ENCODE measurements at regions not wholly inside any gene's neighbourhood (a gene's known extent, or its start where the extent isn't known, plus 50 kb on each side); places are given as distances from the start of the nearest gene placed in this dataset.
A peak's percentile ranks its signal among the peaks of the same experiment; 100 is the strongest.

DNA sequence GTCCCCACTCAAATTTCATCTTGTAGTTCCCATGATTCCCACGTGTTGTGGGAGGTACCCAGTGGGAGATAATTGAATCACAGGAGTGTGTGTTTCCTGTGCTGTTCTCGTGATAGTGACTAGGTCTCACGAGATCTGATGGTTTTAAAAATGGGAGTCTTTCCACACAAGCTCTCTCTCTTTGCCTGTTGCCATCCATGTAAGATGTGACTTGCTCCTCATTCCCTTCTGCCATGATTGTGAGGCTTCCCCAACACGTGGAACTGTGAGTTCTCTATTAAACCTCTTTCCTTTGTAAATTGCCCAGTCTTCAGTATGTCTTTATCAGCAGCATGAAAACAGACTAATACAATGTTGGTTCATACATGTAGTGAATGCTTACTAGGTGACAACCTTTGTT, 163.2 kb upstream of the PALMD start:
- H3K23ac ChIP-seq (ENCODE audit: insufficient read length) = no peak overlapping the region
- H4K5ac ChIP-seq (ENCODE audit: insufficient read length, low read depth, low read length) = no peak overlapping the region
- ChIA-PET POLR2A (ENCODE audit: partially characterized antibody) (no interaction called here), CTCF (ENCODE audit: partially characterized antibody) (interaction anchor here (0.5 to 5.0 kb wide), 20 partner anchors 9 to 689 kb away, joined by 3 to 29 read pairs (median 6); no protein-coding TSS in a partner anchor)
- H4K8ac ChIP-seq (ENCODE audit: extremely low read depth, insufficient read depth, low read length) = no peak overlapping the region
- no peak overlapping the region for H3K9ac ChIP-seq (replicated peaks in 1 of 4; ENCODE audit: extremely low read depth in 1 of 4, low read depth in 3 of 4, low read length in 3 of 4)
- H2BK15ac ChIP-seq (ENCODE audit: low read length) = no peak overlapping the region
- no peak overlapping the region for H2BK120ac ChIP-seq (replicated peaks; ENCODE audit: low read depth, low read length)
- no peak for DNase-seq (ENCODE audit: low read depth in 1 of 2, low spot score in 2 of 2)
- no peaks in the 10 kb centered on the region for H3K4me1 ChIP-seq (replicated peaks in 1 of 4; ENCODE audit: control insufficient read depth in 3 of 4, insufficient read depth in 4 of 4, low read length in 3 of 4)
- H3K14ac ChIP-seq (ENCODE audit: insufficient read length) = no peak overlapping the region
- H2BK12ac ChIP-seq (ENCODE audit: low read depth, low read length) = no peak overlapping the region; the same call in 1 of the 2 replicates
- no peak for FAIRE-seq
- H2BK20ac ChIP-seq (ENCODE audit: low read length) = no peak overlapping the region
- no peak overlapping the region for H3K18ac ChIP-seq (ENCODE audit: extremely low read depth, low read length)
- H3K79me2 ChIP-seq (ENCODE audit: control insufficient read depth in 1 of 2, insufficient read depth in 2 of 2, low read length in 2 of 2) = no peaks in the 10 kb centered on the region
- H3K79me1 ChIP-seq (ENCODE audit: low read depth, low read length) = no peaks in the 10 kb centered on the region
- H3K4ac ChIP-seq (replicated peaks; ENCODE audit: insufficient read length, low read depth, low read length) = no peak overlapping the region
- H3K9me3 ChIP-seq (ENCODE audit: insufficient read depth in 2 of 2, low read depth in 1 of 2, low read length in 1 of 2) = 0 out of 4 replicates have a peak, but pooled peaks cover 0 to 4% of the 10 kb centered on the region in 2 experiments
- H4K91ac ChIP-seq (replicated peaks; ENCODE audit: insufficient read length, low read length) = no peak overlapping the region
- no peak for TF ChIP-seq SIX5 (IDR thresholded peaks at IDR 0.05; ENCODE audit: low read depth, low read length)
- no peak for TF ChIP-seq RXRA (IDR thresholded peaks at IDR 0.05; ENCODE audit: insufficient read depth, low read depth, low read length)
- no peak for TF ChIP-seq CBX8 (IDR thresholded peaks at IDR 0.05; ENCODE audit: borderline replicate concordance, low read depth, low read length)
- no peak for TF ChIP-seq POU5F1 (IDR thresholded peaks at IDR 0.05; ENCODE audit: low read depth, low read length)
- 0 out of 2 replicates have a peak overlapping the region, but pooled peaks have one; percentile 3 for H2AFZ ChIP-seq (ENCODE audit: low read length)
- no peak overlapping the region for H3K56ac ChIP-seq (replicated peaks; ENCODE audit: insufficient read length, low read depth, low read length)
- H3K4me3 ChIP-seq (ENCODE audit: extremely low read depth in 1 of 4, insufficient read depth in 2 of 4, low read depth in 3 of 4, low read length in 4 of 4) = no peak overlapping the region
- WGBS, 2 experiments (ENCODE audit: extremely low coverage in 1 of 2, insufficient coverage in 1 of 2, insufficient read length in 1 of 2, insufficient replicate concordance in 2 of 2, low coverage in 1 of 2, low lambda C conversion rate in 2 of 2, missing lambda C conversion rate in 1 of 2) = 89% methylated on average over 4 of the region's 4 CpGs; no CpG with 5 or more reads in 1 of the 2 experiments
- H2AK5ac ChIP-seq (ENCODE audit: low read depth, low read length) = no peak overlapping the region
- H3K23me2 ChIP-seq (ENCODE audit: low read depth, low read length) = no peaks in the 10 kb centered on the region
- no peak overlapping the region for H3K4me2 ChIP-seq (ENCODE audit: insufficient read depth in 1 of 2, low read depth in 2 of 2, low read length in 2 of 2)
- H3K36me3 ChIP-seq (ENCODE audit: control insufficient read depth in 2 of 4, insufficient read depth in 4 of 4, low read length in 3 of 4) = no peaks in the 10 kb centered on the region
- no peaks in the 10 kb centered on the region for H4K20me1 ChIP-seq (replicated peaks in 1 of 2; ENCODE audit: control insufficient read depth in 1 of 2, insufficient read depth in 2 of 2, low read length in 2 of 2)
- no peak overlapping the region for H3K27ac ChIP-seq (ENCODE audit: low read depth, low read length)
- no peaks in the 10 kb centered on the region for H3K27me3 ChIP-seq (replicated peaks in 1 of 4; ENCODE audit: control insufficient read depth in 3 of 4, extremely low read depth in 1 of 4, insufficient read depth in 3 of 4, low read length in 3 of 4)
- no peak overlapping the region for H2BK5ac ChIP-seq (ENCODE audit: low read depth, low read length)
